HG03571 (cell line): ENCODE measurements at regions not wholly inside any gene's neighbourhood (a gene's known extent, or its start where the extent isn't known, plus 50 kb on each side); places are given as distances from the start of the nearest gene placed in this dataset.

Experiments used
- ATAC-seq: cut with Tn5 transposase; IDR thresholded peaks from one replicate; pipeline ENCODE4 v1.9.1; 2021; ENCODE audit not compliant: unreplicated experiment

GRCh38 chr1:23639460-23640095, 52.0 kb upstream of the RPL11 start:
- ATAC-seq, result no peak

- ATAC-seq, result no peak
These were observed 52.8 kb upstream of the RPL11 start for GRCh38 chr1:23638786-23639241.

GRCh38 chr1:23638188-23638619, 53.4 kb upstream of the RPL11 start:
- no peak for ATAC-seq

GRCh38 chr1:23636009-23636408, 55.6 kb upstream of the RPL11 start:
- no peak for ATAC-seq

- no peak for ATAC-seq
These were observed 56.6 kb upstream of the RPL11 start for GRCh38 chr1:23634840-23635651.

- no peak for ATAC-seq
These were observed 57.1 kb upstream of the RPL11 start for GRCh38 chr1:23634518-23634839.

- ATAC-seq, result no peak
These were observed 59.0 kb upstream of the RPL11 start for GRCh38 chr1:23632479-23633160.

- ATAC-seq, result no peak
These were observed 61.8 kb upstream of the RPL11 start for GRCh38 chr1:23629708-23630290.

GRCh38 chr1:23628951-23629387, 62.6 kb upstream of the RPL11 start:
- ATAC-seq, result no peak

GRCh38 chr1:23627069-23627735, 64.4 kb upstream of the RPL11 start:
- ATAC-seq, result no peak

- ATAC-seq, result no peak
These were observed 65.6 kb upstream of the RPL11 start for GRCh38 chr1:23625929-23626535.

- ATAC-seq, result no peak
These were observed 66.1 kb upstream of the RPL11 start for GRCh38 chr1:23625459-23625858.

GRCh38 chr1:23624440-23624839, 65.1 kb upstream of the ID3 start:
- ATAC-seq, result no peak

GRCh38 chr1:23622284-23622683, 63.0 kb upstream of the ID3 start:
- ATAC-seq, result no peak

- ATAC-seq, result no peak
These were observed 61.3 kb upstream of the ID3 start for GRCh38 chr1:23620605-23621004.

GRCh38 chr1:23619299-23620188, 60.2 kb upstream of the ID3 start:
- ATAC-seq, result peak; percentile 55

GRCh38 chr1:23618586-23619083, 59.3 kb upstream of the ID3 start:
- ATAC-seq, result no peak

GRCh38 chr1:23617084-23617521, 57.8 kb upstream of the ID3 start:
- no peak for ATAC-seq

GRCh38 chr1:23616292-23616824, 57.1 kb upstream of the ID3 start:
- ATAC-seq, result no peak
